K562 (cell line): ENCODE measurements at regions not wholly inside any gene's neighbourhood (a gene's known extent, or its start where the extent isn't known, plus 50 kb on each side); places are given as distances from the start of the nearest gene placed in this dataset.

Experiments
- ATAC-seq: fragments of 200-7000 bp; cut with Tn5 transposase; 3 replicates; pipeline ENCODE4 v1.9.1; 2020; ENCODE audit warnings: moderate library complexity
- BruUV-seq: library from RNA; stranded (reverse); fragments of 400-500 nt; replicated peaks from 2 replicates; lab custom pipeline; 2021; lab: Mats Ljungman, UMichigan
- CTCF ChIA-PET: fragments of 300-600 bp; formaldehyde crosslinking; extraction: SDS; loops from one replicate; lab custom pipeline; 2021; ENCODE audit warnings: low intra/inter-chr PET ratio; lab: Yijun Ruan, JAX
- POLR2A ChIA-PET: fragments of 300-600, 350-650 bp; sonication (Branson Sonifier 250); formaldehyde crosslinking; extraction: SDS; loops from one replicate; lab custom pipeline; 2021; ENCODE audit warnings: antibody characterized with exemption, inconsistent platforms; lab: Yijun Ruan, JAX
- DNase-seq, 4 experiments: peaks; one replicate each; pipeline versions ENCODE4 v3.0.0 to v3.0.0-alpha.2; 2011 to 2018; ENCODE audit warnings: low spot score in 3 of 4, mixed read lengths in 3 of 4; ENCODE audit errors: extremely low read depth in 1 of 4
- FAIRE-seq: peaks from 2 replicates; lab custom pipeline; 2011; peaks lifted over from hg19 to GRCh38; lab: Jason Lieb, UNC
- H2AFZ ChIP-seq: 2 replicates; pipeline ENCODE4 v1.6.0; 2011; ENCODE audit warnings: low read depth, low read length, control low read depth, inconsistent platforms
- H3K27ac ChIP-seq: fragments of 200-600 bp; 3 replicates; pipeline ENCODE4 v1.8.0; 2011; ENCODE audit warnings: low read depth, mild to moderate bottlenecking, control low read depth, inconsistent platforms, low read length, moderate library complexity, mixed read lengths; ENCODE audit errors: extremely low read depth
- H3K27me3 ChIP-seq, 2 experiments: fragments of 300-600 bp in 1 of 2; 2 replicates in 1 of 2; 3 replicates in 1 of 2; pipeline versions ENCODE4 v1.6.0 to v1.8.0; 2011; ENCODE audit warnings: inconsistent platforms in 2 of 2, low read length in 2 of 2, mild to moderate bottlenecking in 1 of 2, mixed read lengths in 1 of 2, moderate library complexity in 1 of 2; ENCODE audit not compliant: control insufficient read depth in 2 of 2, insufficient read depth in 2 of 2
- H3K36me3 ChIP-seq: fragments of 300-600 bp; 3 replicates; pipeline ENCODE4 v1.8.0; 2011; ENCODE audit warnings: mild to moderate bottlenecking, low read length, inconsistent platforms; ENCODE audit not compliant: control insufficient read depth, insufficient read depth
- H3K4me1 ChIP-seq, 2 experiments: fragments of 200-600 bp in 1 of 2; replicated peaks in 1 of 2; 2 replicates in 1 of 2; 3 replicates in 1 of 2; pipeline versions ENCODE4 v1.5.1 to v1.8.0; 2011; ENCODE audit warnings: inconsistent platforms in 2 of 2, low read length in 2 of 2, mild to moderate bottlenecking in 1 of 2, mixed read lengths in 1 of 2, moderate library complexity in 1 of 2; ENCODE audit not compliant: control insufficient read depth in 2 of 2, insufficient read depth in 2 of 2
- H3K4me2 ChIP-seq: 2 replicates; pipeline ENCODE4 v1.6.1; 2011; ENCODE audit warnings: low read length, control low read depth, inconsistent platforms, mixed read lengths; ENCODE audit not compliant: insufficient read depth
- H3K4me3 ChIP-seq: fragments of 200-600 bp; sonication (generic), shearing (Covaris generic); 2 replicates; pipeline ENCODE4 v1.5.1; 2016; ENCODE audit warnings: control low read depth, inconsistent platforms
- H3K79me2 ChIP-seq: fragments of 200-600 bp; 3 replicates; pipeline ENCODE4 v1.8.0; 2011; ENCODE audit warnings: low read length, inconsistent platforms; ENCODE audit not compliant: control insufficient read depth, insufficient read depth
- H3K9ac ChIP-seq, 2 experiments: 2 replicates each; pipeline versions ENCODE4 v1.6.0 to v1.6.1; 2011; ENCODE audit warnings: low read depth in 2 of 2, low read length in 2 of 2, control low read depth in 1 of 2, inconsistent platforms in 1 of 2, mild to moderate bottlenecking in 1 of 2, mixed read lengths in 1 of 2; ENCODE audit not compliant: insufficient read depth in 1 of 2
- H3K9me1 ChIP-seq: one replicate; pipeline ENCODE4 v1.6.0; 2011; ENCODE audit warnings: inconsistent platforms, mild to moderate bottlenecking, low read length, moderate library complexity; ENCODE audit not compliant: control insufficient read depth, insufficient read depth
- H3K9me3 ChIP-seq: replicated peaks from 2 replicates; pipeline ENCODE4 v1.5.1; 2011; ENCODE audit warnings: low read depth, low read length, inconsistent platforms; ENCODE audit not compliant: control insufficient read depth, insufficient read depth
- H4K20me1 ChIP-seq: replicated peaks from 2 replicates; pipeline ENCODE4 v1.6.1; 2011; ENCODE audit warnings: low read length, inconsistent platforms, mixed read lengths; ENCODE audit not compliant: control insufficient read depth, insufficient read depth
- BRD4 ChIP-seq: fragments of 200-600 bp; sonication (generic); IDR thresholded peaks from 2 replicates; pipeline ENCODE4 v1.6.1; 2017; ENCODE audit warnings: inconsistent platforms
- CBX5 ChIP-seq: IDR thresholded peaks from 2 replicates; pipeline ENCODE4 v1.6.1; 2014; ENCODE audit warnings: low read depth, borderline replicate concordance
- ESRRA ChIP-seq: fragments of 450-650 bp; IDR thresholded peaks from 2 replicates; pipeline ENCODE4 v1.6.1; 2014; ENCODE audit warnings: low read depth, mild to moderate bottlenecking, moderate library complexity, borderline replicate concordance
- FOXO4 ChIP-seq: fragments of 450-650 bp; formaldehyde crosslinking; IDR thresholded peaks from 2 replicates; pipeline ENCODE4 v1.4.0; 2020; ENCODE audit warnings: mild to moderate bottlenecking, moderate library complexity
- GTF2B ChIP-seq: IDR thresholded peaks from 2 replicates; pipeline ENCODE4 v1.6.1; 2011; ENCODE audit not compliant: insufficient read length; ENCODE audit errors: extremely low read depth
- HOXB6 ChIP-seq: fragments of 250-450 bp; sonication (Bioruptor Pico); IDR thresholded peaks from 2 replicates; pipeline ENCODE4 v1.5.1; 2022; ENCODE audit warnings: mild to moderate bottlenecking, borderline replicate concordance
- KLF16 ChIP-seq: IDR thresholded peaks from 2 replicates; pipeline ENCODE4 v1.6.1; 2016; ENCODE audit warnings: antibody characterized with exemption
- NFXL1 ChIP-seq: fragments of 450-650 bp; formaldehyde crosslinking; IDR thresholded peaks from 2 replicates; pipeline ENCODE4 v1.4.0; 2021; ENCODE audit warnings: mild to moderate bottlenecking
- PCBP1 ChIP-seq: fragments of 200-400 bp; formaldehyde crosslinking; IDR thresholded peaks from 2 replicates; pipeline ENCODE4 v1.6.1; 2018; ENCODE audit warnings: mild to moderate bottlenecking, low read depth, low read length; ENCODE audit not compliant: poor library complexity, severe bottlenecking
- PHF8 ChIP-seq: fragments of 200-600 bp; sonication (generic); IDR thresholded peaks from 2 replicates; pipeline ENCODE4 v1.6.1; 2012; ENCODE audit warnings: mixed run types, mild to moderate bottlenecking, inconsistent platforms, low read length, moderate library complexity, borderline replicate concordance
- SMC3 ChIP-seq: conservative IDR thresholded peaks from 2 replicates; pipeline ENCODE4 v1.6.1; 2011; ENCODE audit warnings: low read depth, low read length, improper control_type of control experiment; ENCODE audit not compliant: insufficient read depth
- TEAD4 ChIP-seq, 2 experiments: sonication (generic) in 1 of 2; formaldehyde crosslinking in 1 of 2; IDR thresholded peaks; 2 replicates each; pipeline versions ENCODE4 v1.6.1 to v1.8.0; 2012 to 2022; ENCODE audit warnings: borderline replicate concordance in 1 of 2, inconsistent platforms in 1 of 2, low read length in 1 of 2, mild to moderate bottlenecking in 1 of 2, missing genetic modification reagents in 1 of 2
- WHSC1 ChIP-seq: IDR thresholded peaks from one replicate; pipeline ENCODE4 v1.6.1; 2012; ENCODE audit warnings: low read length, control low read depth, inconsistent platforms
- ZBTB33 ChIP-seq: sonication (generic); formaldehyde crosslinking; IDR thresholded peaks from 2 replicates; pipeline ENCODE4 v1.8.1; 2023; ENCODE audit warnings: mild to moderate bottlenecking, missing genetic modification reagents
- ZBTB43 ChIP-seq: sonication (generic); formaldehyde crosslinking; IDR thresholded peaks from 2 replicates; pipeline ENCODE4 v1.8.0; 2023; ENCODE audit warnings: mild to moderate bottlenecking, missing genetic modification reagents
- ZNF174 ChIP-seq: fragments of 250-450 bp; sonication (Bioruptor Pico); IDR thresholded peaks from 2 replicates; pipeline ENCODE4 v1.4.0; 2020; ENCODE audit warnings: mild to moderate bottlenecking
- ZNF232 ChIP-seq: sonication (generic); formaldehyde crosslinking; IDR thresholded peaks from 2 replicates; pipeline ENCODE4 v1.8.0; 2022; ENCODE audit warnings: mild to moderate bottlenecking, missing genetic modification reagents
- WGBS: fragments of 100-300 bp; shearing (Covaris generic); methylation state at CpG from one replicate; pipeline ENCODE4 v1.1.6; 2016; ENCODE audit warnings: low coverage, mixed read lengths; ENCODE audit not compliant: insufficient coverage; ENCODE audit errors: missing lambda C conversion rate; 5-methylcytosine and 5-hydroxymethylcytosine counted together
- in situ Hi-C: fragments of 300-500 bp; cut with MboI; formaldehyde crosslinking; loops from 4 replicates; pipeline ENCODE4 v1.15.0; 2018; ENCODE audit warnings: inconsistent platforms, mixed read lengths
- intact Hi-C: fragments of 100-400 bp; cut with micrococcal nuclease; formaldehyde crosslinking; loops from 2 replicates; pipeline ENCODE4 v1.14.2; 2022

GRCh38 chr7:57201021-57201894 is 69.0 kb upstream of the ZNF479 start:
- POLR2A ChIA-PET = no interaction called here
- Histone ChIP-seq H4K20me1 (no peaks in the 10 kb centered on the region), H2AFZ (no peak overlapping the region), H3K9ac (no peak overlapping the region), H3K79me2 (no peaks in the 10 kb centered on the region), H3K9me3 (no peaks in the 10 kb centered on the region), H3K4me1 (peaks cover 0 to 5% of the 10 kb centered on the region in 2 experiments; a peak in 2 of 5 replicates), H3K36me3 (no peaks in the 10 kb centered on the region), H3K27me3 (no peaks in the 10 kb centered on the region), H3K4me3 (no peak overlapping the region), H3K9me1 (no peaks in the 10 kb centered on the region), H3K27ac (no peak overlapping the region), H3K4me2 (no peak overlapping the region)
- FAIRE-seq = no peak
- intact Hi-C loops = no loop called here
- DNase-seq = no peak
- no peak for ATAC-seq
- BruUV-seq = no TSS peak
- WGBS = 0% methylated on average over 12 of the region's 14 CpGs
- CTCF ChIA-PET = no interaction called here
- in situ Hi-C loops = no loop called here
- TF ChIP-seq CBX5 (no peak), PCBP1 (no peak), NFXL1 (no peak), TEAD4 (IDR thresholded peaks at IDR 0.05; ENCODE audit: low read length) (no peak), TEAD4 (CRISPR knock-in tag; IDR thresholded peaks at IDR 0.05; ENCODE audit: borderline replicate concordance) (no peak), FOXO4 (CRISPR knock-in tag) (no peak), BRD4 (no peak), ZNF174 (no peak), ZBTB33 (no peak), HOXB6 (CRISPR knock-in tag) (no peak), GTF2B (no peak), ZNF232 (no peak), SMC3 (no peak), ESRRA (no peak), WHSC1 (no peak), PHF8 (no peak), KLF16 (no peak), ZBTB43 (CRISPR knock-in tag) (no peak)
